HCT116 (cell line): ENCODE measurements at regions not wholly inside any gene's neighbourhood (a gene's known extent, or its start where the extent isn't known, plus 50 kb on each side); places are given as distances from the start of the nearest gene placed in this dataset.
"Not testable (repeated sequence)": the region's sequence is repeated elsewhere in the genome, so short reads cannot be mapped to it uniquely, and the experiment has no call there.

Source experiments
- ATAC-seq: fragments of 200-7000 bp; cut with Tn5 transposase; 2 replicates; pipeline ENCODE4 v1.9.1; 2020; ENCODE audit warnings: mild to moderate bottlenecking, moderate library complexity
- BruUV-seq: library from RNA; stranded (reverse); fragments of 400-500 nt; replicated peaks from 2 replicates; lab custom pipeline; 2021; lab: Mats Ljungman, UMichigan
- CTCF ChIA-PET: fragments of 300-600 bp; sonication (Branson Sonifier 250); formaldehyde crosslinking; loops from one replicate; lab custom pipeline; 2021; ENCODE audit warnings: antibody characterized with exemption; lab: Charles Lee
- POLR2A ChIA-PET: fragments of 300-600, 350-600 bp; sonication (Branson Sonifier 250); formaldehyde crosslinking; loops from one replicate; lab custom pipeline; 2021; ENCODE audit warnings: antibody characterized with exemption; lab: Charles Lee
- RAD21 ChIA-PET, 2 experiments: fragments of 300-600 bp; sonication (Branson Sonifier 250); formaldehyde crosslinking; loops; one replicate each; lab custom pipeline; 2023; ENCODE audit warnings: low total read pairs in 2 of 2; ENCODE audit not compliant: uncharacterized antibody in 2 of 2, unreplicated experiment in 2 of 2, low non-redundant PET in 1 of 2; lab: Charles Lee
- DNase-seq: peaks from one replicate; pipeline ENCODE4 v3.0.0-alpha.2; 2010; ENCODE audit warnings: low read depth, low spot score
- H2AFZ ChIP-seq: fragments of 200-600 bp; shearing (Covaris generic), sonication (generic); 2 replicates; pipeline ENCODE4 v1.6.1; 2017; ENCODE audit warnings: low read depth, mixed run types, mixed read lengths, antibody characterized with exemption, low read length; ENCODE audit not compliant: poor library complexity, severe bottlenecking
- H3K27ac ChIP-seq: 2 replicates; pipeline ENCODE4 v1.5.1; 2012; ENCODE audit warnings: low read depth, low read length
- H3K27me3 ChIP-seq: fragments of 200-600 bp; sonication (generic); 2 replicates; pipeline ENCODE4 v1.6.1; 2016; ENCODE audit warnings: mixed run types, low read length, mixed read lengths; ENCODE audit not compliant: insufficient read depth
- H3K36me3 ChIP-seq, 2 experiments: fragments of 200-500 bp in 1 of 2; fragments of 200-600 bp in 1 of 2; sonication (Bioruptor generic) in 1 of 2; sonication (generic) in 1 of 2; 2 replicates each; pipeline versions ENCODE4 v1.5.1 to v1.6.1; 2014 to 2016; ENCODE audit warnings: low read length in 2 of 2, inconsistent platforms in 1 of 2, mixed read lengths in 1 of 2, mixed run types in 1 of 2; ENCODE audit not compliant: insufficient read depth in 2 of 2, control insufficient read depth in 1 of 2
- H3K4me1 ChIP-seq, 2 experiments: fragments of 200-600 bp in 1 of 2; sonication (generic) in 1 of 2; 2 replicates each; pipeline versions ENCODE4 v1.5.1 to v1.6.1; 2012 to 2017; ENCODE audit warnings: low read length in 2 of 2, inconsistent platforms in 1 of 2, mild to moderate bottlenecking in 1 of 2, mixed read lengths in 1 of 2, mixed run types in 1 of 2, moderate library complexity in 1 of 2; ENCODE audit not compliant: insufficient read depth in 2 of 2, control insufficient read depth in 1 of 2
- H3K4me2 ChIP-seq: fragments of 200-600 bp; sonication (generic); 2 replicates; pipeline ENCODE4 v1.6.1; 2017; ENCODE audit warnings: mixed run types, low read length, mixed read lengths
- H3K4me3 ChIP-seq, 2 experiments: fragments of 200-600 bp in 1 of 2; sonication (generic) in 1 of 2; replicated peaks in 1 of 2; 2 replicates each; pipeline ENCODE4 v1.5.1; 2011 to 2016; ENCODE audit warnings: low read length in 2 of 2, control low read depth in 1 of 2, low read depth in 1 of 2, mild to moderate bottlenecking in 1 of 2, mixed read lengths in 1 of 2, mixed run types in 1 of 2
- H3K79me2 ChIP-seq: fragments of 200-600 bp; sonication (generic); 2 replicates; pipeline ENCODE4 v1.6.1; 2017; ENCODE audit warnings: mild to moderate bottlenecking, mixed run types, low read length, moderate library complexity, mixed read lengths; ENCODE audit not compliant: insufficient read depth
- H3K9ac ChIP-seq: fragments of 200-600 bp; sonication (generic); 2 replicates; pipeline ENCODE4 v1.6.1; 2016; ENCODE audit warnings: low read length, mixed read lengths
- H3K9me2 ChIP-seq: fragments of 200-600 bp; sonication (generic), shearing (Covaris generic); 2 replicates; pipeline ENCODE4 v1.6.1; 2017; ENCODE audit warnings: mixed run types, mild to moderate bottlenecking, moderate library complexity; ENCODE audit not compliant: insufficient read depth
- H3K9me3 ChIP-seq, 2 experiments: fragments of 200-500 bp in 1 of 2; fragments of 200-600 bp in 1 of 2; sonication (Bioruptor generic) in 1 of 2; sonication (generic) in 1 of 2; 2 replicates each; pipeline ENCODE4 v1.6.1; 2014 to 2017; ENCODE audit warnings: low read length in 2 of 2, mixed read lengths in 2 of 2, inconsistent platforms in 1 of 2, low read depth in 1 of 2, mild to moderate bottlenecking in 1 of 2, mixed run types in 1 of 2, moderate library complexity in 1 of 2; ENCODE audit not compliant: control insufficient read depth in 1 of 2, insufficient read depth in 1 of 2
- H4K20me1 ChIP-seq: fragments of 200-600 bp; sonication (generic), shearing (Covaris generic); 2 replicates; pipeline ENCODE4 v1.6.1; 2017; ENCODE audit warnings: mixed run types, mild to moderate bottlenecking, moderate library complexity; ENCODE audit not compliant: insufficient read depth
- ATF3 ChIP-seq: IDR thresholded peaks from 2 replicates; pipeline ENCODE4 v1.6.1; 2012
- CEBPB ChIP-seq: IDR thresholded peaks from 2 replicates; pipeline ENCODE4 v1.6.1; 2012; ENCODE audit warnings: low read depth
- EZH2phosphoT487 ChIP-seq: fragments of 200-600 bp; IDR thresholded peaks from 2 replicates; pipeline ENCODE4 v1.6.1; 2018; ENCODE audit warnings: antibody characterized with exemption, borderline replicate concordance
- MAX ChIP-seq: IDR thresholded peaks from 2 replicates; pipeline ENCODE4 v1.6.1; 2012
- REST ChIP-seq: IDR thresholded peaks from 2 replicates; pipeline ENCODE4 v1.6.1; 2012; ENCODE audit warnings: low read depth
- YY1 ChIP-seq: IDR thresholded peaks from 2 replicates; pipeline ENCODE4 v1.6.1; 2011; ENCODE audit warnings: low read length, low read depth, moderate library complexity, mild to moderate bottlenecking; ENCODE audit not compliant: insufficient replicate concordance; ENCODE audit errors: extremely low read depth
- ZBTB33 ChIP-seq: IDR thresholded peaks from 2 replicates; pipeline ENCODE4 v1.6.1; 2011; ENCODE audit warnings: mild to moderate bottlenecking, low read length, moderate library complexity; ENCODE audit not compliant: insufficient replicate concordance; ENCODE audit errors: extremely low read depth
- intact Hi-C: fragments of 100-400 bp; cut with micrococcal nuclease; formaldehyde crosslinking; loops from 2 replicates; pipeline ENCODE4 v1.10.0; 2022

GRCh38 chr9:135192686-135193085 is 105.2 kb downstream of the OLFM1 start (continued):
- no peak for TF ChIP-seq ZBTB33
- no peak for TF ChIP-seq EZH2phosphoT487
- TF ChIP-seq MAX = no peak
- TF ChIP-seq ATF3 = no peak
- TF ChIP-seq, all 23 proteins: peak for 0

- H3K9ac ChIP-seq, CTCF ChIA-PET, H3K9me3 ChIP-seq: not testable (repeated sequence)
Observed at GRCh38 chr9:135195975-135196374, 108.5 kb downstream of the OLFM1 start.

GRCh38 chr9:135196474-135196873 is 109.0 kb downstream of the OLFM1 start:
- no peak overlapping the region for H3K4me3 ChIP-seq
- TF ChIP-seq CEBPB (no peak), REST (no peak), YY1 (no peak)
- POLR2A ChIA-PET = no interaction called here

More at GRCh38 chr9:135195975-135196374, 108.5 kb downstream of the OLFM1 start:
- H4K20me1 ChIP-seq, BruUV-seq, ATAC-seq, H3K79me2 ChIP-seq, POLR2A ChIA-PET, H3K27ac ChIP-seq, H3K4me2 ChIP-seq, H2AFZ ChIP-seq, RAD21 ChIA-PET, H3K9me2 ChIP-seq, intact Hi-C loops, H3K4me1 ChIP-seq, DNase-seq, H3K36me3 ChIP-seq, H3K4me3 ChIP-seq: not testable (repeated sequence)
- H3K27me3 ChIP-seq = peaks cover 60% of the 10 kb centered on the region

More at GRCh38 chr9:135196474-135196873, 109.0 kb downstream of the OLFM1 start:
- ATAC-seq = no peak
- H3K9ac ChIP-seq = no peak overlapping the region
- H2AFZ ChIP-seq = no peak overlapping the region
- H4K20me1 ChIP-seq = no peaks in the 10 kb centered on the region
- H3K9me2 ChIP-seq = no peaks in the 10 kb centered on the region
- H3K4me2 ChIP-seq = no peak overlapping the region
- H3K27ac ChIP-seq = no peak overlapping the region
- RAD21 ChIA-PET = no interaction called here
- BruUV-seq = no TSS peak
- intact Hi-C loops = no loop called here
- peaks cover 60% of the 10 kb centered on the region for H3K27me3 ChIP-seq
- DNase-seq = no peak
- no peaks in the 10 kb centered on the region for H3K9me3 ChIP-seq
- no peaks in the 10 kb centered on the region for H3K4me1 ChIP-seq
- H3K36me3 ChIP-seq = no peaks in the 10 kb centered on the region
- no peaks in the 10 kb centered on the region for H3K79me2 ChIP-seq
- CTCF ChIA-PET = no interaction called here
